ENCODE measurements at regions not wholly inside any gene's neighbourhood (a gene's known extent, or its start where the extent isn't known, plus 50 kb on each side); places are given as distances from the start of the nearest gene placed in this dataset.

GRCh38 chr11:41579546-41579945 is 120.1 kb upstream of the LRRC4C start:
- no peak for DNase-seq (ENCODE audit: low read depth, low spot score)
- in situ Hi-C loops (cut with HindIII; ENCODE audit: low pct_unique_long_range_greater_than_20kb, low sequenced_read_pairs) = no loop called here
- H3K36me3 ChIP-seq (ENCODE audit: control insufficient read depth, insufficient read depth, low read length) = no peaks in the 10 kb centered on the region
- TF ChIP-seq TCF7L2 (IDR thresholded peaks at IDR 0.05; ENCODE audit: low read depth, low read length) (no peak), SIN3A (IDR thresholded peaks at IDR 0.05; ENCODE audit: borderline replicate concordance, insufficient read depth, low read depth, low read length) (no peak), POLR2AphosphoS5 (IDR thresholded peaks at IDR 0.05; ENCODE audit: low read depth, low read length) (no peak)
- TF ChIP-seq, protein P1, sequence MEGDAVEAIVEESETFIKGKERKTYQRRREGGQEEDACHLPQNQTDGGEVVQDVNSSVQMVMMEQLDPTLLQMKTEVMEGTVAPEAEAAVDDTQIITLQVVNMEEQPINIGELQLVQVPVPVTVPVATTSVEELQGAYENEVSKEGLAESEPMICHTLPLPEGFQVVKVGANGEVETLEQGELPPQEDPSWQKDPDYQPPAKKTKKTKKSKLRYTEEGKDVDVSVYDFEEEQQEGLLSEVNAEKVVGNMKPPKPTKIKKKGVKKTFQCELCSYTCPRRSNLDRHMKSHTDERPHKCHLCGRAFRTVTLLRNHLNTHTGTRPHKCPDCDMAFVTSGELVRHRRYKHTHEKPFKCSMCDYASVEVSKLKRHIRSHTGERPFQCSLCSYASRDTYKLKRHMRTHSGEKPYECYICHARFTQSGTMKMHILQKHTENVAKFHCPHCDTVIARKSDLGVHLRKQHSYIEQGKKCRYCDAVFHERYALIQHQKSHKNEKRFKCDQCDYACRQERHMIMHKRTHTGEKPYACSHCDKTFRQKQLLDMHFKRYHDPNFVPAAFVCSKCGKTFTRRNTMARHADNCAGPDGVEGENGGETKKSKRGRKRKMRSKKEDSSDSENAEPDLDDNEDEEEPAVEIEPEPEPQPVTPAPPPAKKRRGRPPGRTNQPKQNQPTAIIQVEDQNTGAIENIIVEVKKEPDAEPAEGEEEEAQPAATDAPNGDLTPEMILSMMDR (IDR thresholded peaks at IDR 0.05) = no peak
- TF ChIP-seq, protein P2, sequence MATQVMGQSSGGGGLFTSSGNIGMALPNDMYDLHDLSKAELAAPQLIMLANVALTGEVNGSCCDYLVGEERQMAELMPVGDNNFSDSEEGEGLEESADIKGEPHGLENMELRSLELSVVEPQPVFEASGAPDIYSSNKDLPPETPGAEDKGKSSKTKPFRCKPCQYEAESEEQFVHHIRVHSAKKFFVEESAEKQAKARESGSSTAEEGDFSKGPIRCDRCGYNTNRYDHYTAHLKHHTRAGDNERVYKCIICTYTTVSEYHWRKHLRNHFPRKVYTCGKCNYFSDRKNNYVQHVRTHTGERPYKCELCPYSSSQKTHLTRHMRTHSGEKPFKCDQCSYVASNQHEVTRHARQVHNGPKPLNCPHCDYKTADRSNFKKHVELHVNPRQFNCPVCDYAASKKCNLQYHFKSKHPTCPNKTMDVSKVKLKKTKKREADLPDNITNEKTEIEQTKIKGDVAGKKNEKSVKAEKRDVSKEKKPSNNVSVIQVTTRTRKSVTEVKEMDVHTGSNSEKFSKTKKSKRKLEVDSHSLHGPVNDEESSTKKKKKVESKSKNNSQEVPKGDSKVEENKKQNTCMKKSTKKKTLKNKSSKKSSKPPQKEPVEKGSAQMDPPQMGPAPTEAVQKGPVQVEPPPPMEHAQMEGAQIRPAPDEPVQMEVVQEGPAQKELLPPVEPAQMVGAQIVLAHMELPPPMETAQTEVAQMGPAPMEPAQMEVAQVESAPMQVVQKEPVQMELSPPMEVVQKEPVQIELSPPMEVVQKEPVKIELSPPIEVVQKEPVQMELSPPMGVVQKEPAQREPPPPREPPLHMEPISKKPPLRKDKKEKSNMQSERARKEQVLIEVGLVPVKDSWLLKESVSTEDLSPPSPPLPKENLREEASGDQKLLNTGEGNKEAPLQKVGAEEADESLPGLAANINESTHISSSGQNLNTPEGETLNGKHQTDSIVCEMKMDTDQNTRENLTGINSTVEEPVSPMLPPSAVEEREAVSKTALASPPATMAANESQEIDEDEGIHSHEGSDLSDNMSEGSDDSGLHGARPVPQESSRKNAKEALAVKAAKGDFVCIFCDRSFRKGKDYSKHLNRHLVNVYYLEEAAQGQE (IDR thresholded peaks at IDR 0.05; ENCODE audit: insufficient read depth in 1 of 2, low read depth in 2 of 2, low read length in 1 of 2) = no peak
- intact Hi-C loops (cut with micrococcal nuclease; ENCODE audit: unreplicated experiment) = no loop called here
- no TSS peak for BruUV-seq (replicated peaks)
- CTCF ChIA-PET = no interaction called here
- no peaks in the 10 kb centered on the region for H3K9me3 ChIP-seq (ENCODE audit: control insufficient read depth, insufficient read depth, low read depth, low read length)
- H3K27ac ChIP-seq (ENCODE audit: low read length) = no peak overlapping the region
- H3K4me1 ChIP-seq (ENCODE audit: control insufficient read depth, insufficient read depth, low read length) = no peaks in the 10 kb centered on the region
- no peak for ATAC-seq
- H3K4me3 ChIP-seq (ENCODE audit: low read depth in 2 of 2, low read length in 2 of 2) = no peak overlapping the region
- H3K27me3 ChIP-seq (ENCODE audit: control insufficient read depth, insufficient read depth, low read length) = no peaks in the 10 kb centered on the region
- POLR2A ChIA-PET = no interaction called here

- no peaks in the 10 kb centered on the region for H3K27me3 ChIP-seq (ENCODE audit: control insufficient read depth, insufficient read depth, low read length)
- intact Hi-C loops (cut with micrococcal nuclease; ENCODE audit: unreplicated experiment) = no loop called here
- BruUV-seq (replicated peaks) = no TSS peak
- TF ChIP-seq POLR2AphosphoS5 (IDR thresholded peaks at IDR 0.05; ENCODE audit: low read depth, low read length) (no peak), TCF7L2 (IDR thresholded peaks at IDR 0.05; ENCODE audit: low read depth, low read length) (no peak)
- no peaks in the 10 kb centered on the region for H3K36me3 ChIP-seq (ENCODE audit: control insufficient read depth, insufficient read depth, low read length)
- CTCF ChIA-PET = no interaction called here
- peaks cover under 1% of the 10 kb centered on the region; the same call in 1 of the 2 replicates for H3K9me3 ChIP-seq (ENCODE audit: control insufficient read depth, insufficient read depth, low read depth, low read length)
- no peaks in the 10 kb centered on the region for H3K4me1 ChIP-seq (ENCODE audit: control insufficient read depth, insufficient read depth, low read length)
- no peak overlapping the region for H3K4me3 ChIP-seq (ENCODE audit: low read depth in 2 of 2, low read length in 2 of 2)
- no peak for ATAC-seq
- in situ Hi-C loops (cut with HindIII; ENCODE audit: low pct_unique_long_range_greater_than_20kb, low sequenced_read_pairs) = no loop called here
- DNase-seq (ENCODE audit: low read depth, low spot score) = no peak
- POLR2A ChIA-PET = no interaction called here
- H3K27ac ChIP-seq (ENCODE audit: low read length) = no peak overlapping the region
Measured at GRCh38 chr11:41609511-41609910, 150.1 kb upstream of the LRRC4C start.

DNA sequence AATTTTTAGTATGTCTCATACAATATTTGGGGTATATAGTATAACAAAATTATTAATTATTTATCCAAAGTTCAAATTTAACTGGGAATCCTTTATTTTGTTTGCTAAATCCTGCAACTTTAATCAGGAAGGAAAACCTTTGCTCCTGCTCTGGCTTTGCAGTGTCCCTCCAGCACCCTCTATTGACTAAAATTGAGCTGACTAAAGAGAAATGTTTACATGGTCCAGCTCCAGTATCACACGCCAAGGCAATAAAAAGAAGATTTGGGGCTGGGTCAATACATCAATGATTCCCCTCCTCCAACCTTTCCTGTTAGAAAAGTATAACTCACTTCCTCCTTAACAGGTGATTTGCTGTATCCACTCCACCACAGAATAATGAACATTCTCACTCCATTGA is 153.0 kb upstream of the LRRC4C start:
- H3K27ac ChIP-seq (ENCODE audit: low read length) = no peak overlapping the region
- peaks cover 4% of the 10 kb centered on the region; the same call in 1 of the 2 replicates for H3K9me3 ChIP-seq (ENCODE audit: control insufficient read depth, insufficient read depth, low read depth, low read length)
- TF ChIP-seq TCF7L2 (IDR thresholded peaks at IDR 0.05; ENCODE audit: low read depth, low read length) (no peak), SIN3A (IDR thresholded peaks at IDR 0.05; ENCODE audit: borderline replicate concordance, insufficient read depth, low read depth, low read length) (no peak), POLR2AphosphoS5 (IDR thresholded peaks at IDR 0.05; ENCODE audit: low read depth, low read length) (no peak)
- TF ChIP-seq, protein P2 (IDR thresholded peaks at IDR 0.05; ENCODE audit: insufficient read depth in 1 of 2, low read depth in 2 of 2, low read length in 1 of 2) = no peak
- TF ChIP-seq, protein P1 (IDR thresholded peaks at IDR 0.05) = peak; percentile 17; the same call in 1 of the 2 replicates
- no peaks in the 10 kb centered on the region for H3K27me3 ChIP-seq (ENCODE audit: control insufficient read depth, insufficient read depth, low read length)
- ATAC-seq (no peak), DNase-seq (ENCODE audit: low read depth, low spot score) (no peak)
- H3K36me3 ChIP-seq (ENCODE audit: control insufficient read depth, insufficient read depth, low read length) = no peaks in the 10 kb centered on the region
- H3K4me3 ChIP-seq (ENCODE audit: low read depth in 2 of 2, low read length in 2 of 2) = no peak overlapping the region
- no TSS peak for BruUV-seq (replicated peaks)
- no peaks in the 10 kb centered on the region for H3K4me1 ChIP-seq (ENCODE audit: control insufficient read depth, insufficient read depth, low read length)
- in situ Hi-C loops (cut with HindIII; ENCODE audit: low pct_unique_long_range_greater_than_20kb, low sequenced_read_pairs) (no loop called here), intact Hi-C loops (cut with micrococcal nuclease; ENCODE audit: unreplicated experiment) (no loop called here)
- CTCF ChIA-PET = no interaction called here
- POLR2A ChIA-PET = no interaction called here

All from Panc1 (cell line).